ENCODE measurements at regions not wholly inside any gene's neighbourhood (a gene's known extent, or its start where the extent isn't known, plus 50 kb on each side); places are given as distances from the start of the nearest gene placed in this dataset.

- no peak for TF ChIP-seq CHD4 (IDR thresholded peaks at IDR 0.05; ENCODE audit: borderline replicate concordance)
Observed at GRCh38 chr12:92257261-92257660, 111.6 kb upstream of the BTG1 start (continued).

DNA sequence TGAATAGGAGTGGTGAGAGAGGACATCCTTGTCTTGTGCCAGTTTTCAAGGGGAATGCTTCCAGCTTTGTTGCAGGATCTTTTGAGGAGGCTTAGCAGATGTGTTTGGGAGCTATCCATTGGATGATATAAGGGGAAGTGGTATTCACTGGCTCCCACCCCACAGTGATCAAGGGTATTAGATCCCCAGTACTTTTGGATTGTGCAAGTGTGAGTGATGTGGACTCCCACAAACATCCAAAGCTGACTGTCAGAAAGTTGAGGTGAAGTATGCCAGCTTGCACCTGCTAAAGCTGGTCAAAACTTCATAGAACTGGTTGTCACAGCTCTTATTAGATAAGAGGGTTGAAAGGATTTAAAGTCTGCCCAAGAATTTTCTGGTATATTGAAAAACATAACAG is 110.1 kb upstream of the BTG1 start:
- ChIA-PET POLR2A (interaction anchor here (1.1 kb wide), 1 partner anchor 110 kb away, joined by 3 read pairs; the partner anchor contains the start of gene BTG1), CTCF (interaction anchor here (1.3 kb wide), 1 partner anchor 9 kb away, joined by 3 read pairs; no protein-coding TSS in a partner anchor)
- DNase-seq (ENCODE audit: low read depth in 1 of 2, low spot score in 1 of 2): no peak
- H3K9me3 ChIP-seq: no peaks in the 10 kb centered on the region
- no peak overlapping the region for H3K4me2 ChIP-seq
- H3K4me1 ChIP-seq: no peaks in the 10 kb centered on the region
- no peak for ATAC-seq
- no peak overlapping the region for H3K4me3 ChIP-seq
- FAIRE-seq: no peak
- TF ChIP-seq HDAC2 (IDR thresholded peaks at IDR 0.05) (no peak), CHD2 (IDR thresholded peaks at IDR 0.05; ENCODE audit: low read length, partially characterized antibody) (no peak), PHF8 (IDR thresholded peaks at IDR 0.05; ENCODE audit: borderline replicate concordance, low read depth) (no peak), RARB (CRISPR knock-in tag; IDR thresholded peaks at IDR 0.05) (no peak), SREBF2 (IDR thresholded peaks at IDR 0.05) (no peak), ZNF302 (CRISPR knock-in tag; IDR thresholded peaks at IDR 0.05) (no peak), RCOR1 (IDR thresholded peaks at IDR 0.05; ENCODE audit: low read depth, low read length) (no peak), ELK1 (IDR thresholded peaks at IDR 0.05; ENCODE audit: low read depth, low read length) (no peak), POLR2AphosphoS2 (conservative IDR thresholded peaks at IDR 0.05; ENCODE audit: low read length) (no peak), CBX8 (IDR thresholded peaks at IDR 0.05) (no peak), CBX2 (IDR thresholded peaks at IDR 0.05; ENCODE audit: borderline replicate concordance, low read depth) (no peak), RFX5 (IDR thresholded peaks at IDR 0.05) (no peak), JUN (IDR thresholded peaks at IDR 0.05) (no peak)
- TF ChIP-seq, protein P1, sequence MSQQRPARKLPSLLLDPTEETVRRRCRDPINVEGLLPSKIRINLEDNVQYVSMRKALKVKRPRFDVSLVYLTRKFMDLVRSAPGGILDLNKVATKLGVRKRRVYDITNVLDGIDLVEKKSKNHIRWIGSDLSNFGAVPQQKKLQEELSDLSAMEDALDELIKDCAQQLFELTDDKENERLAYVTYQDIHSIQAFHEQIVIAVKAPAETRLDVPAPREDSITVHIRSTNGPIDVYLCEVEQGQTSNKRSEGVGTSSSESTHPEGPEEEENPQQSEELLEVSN (IDR thresholded peaks at IDR 0.05; ENCODE audit: borderline replicate concordance, low read depth): no peak
- TF ChIP-seq, protein P2, sequence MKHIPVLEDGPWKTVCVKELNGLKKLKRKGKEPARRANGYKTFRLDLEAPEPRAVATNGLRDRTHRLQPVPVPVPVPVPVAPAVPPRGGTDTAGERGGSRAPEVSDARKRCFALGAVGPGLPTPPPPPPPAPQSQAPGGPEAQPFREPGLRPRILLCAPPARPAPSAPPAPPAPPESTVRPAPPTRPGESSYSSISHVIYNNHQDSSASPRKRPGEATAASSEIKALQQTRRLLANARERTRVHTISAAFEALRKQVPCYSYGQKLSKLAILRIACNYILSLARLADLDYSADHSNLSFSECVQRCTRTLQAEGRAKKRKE (CRISPR knock-in tag; IDR thresholded peaks at IDR 0.05; ENCODE audit: low read depth): no peak
- TF ChIP-seq, protein P3, sequence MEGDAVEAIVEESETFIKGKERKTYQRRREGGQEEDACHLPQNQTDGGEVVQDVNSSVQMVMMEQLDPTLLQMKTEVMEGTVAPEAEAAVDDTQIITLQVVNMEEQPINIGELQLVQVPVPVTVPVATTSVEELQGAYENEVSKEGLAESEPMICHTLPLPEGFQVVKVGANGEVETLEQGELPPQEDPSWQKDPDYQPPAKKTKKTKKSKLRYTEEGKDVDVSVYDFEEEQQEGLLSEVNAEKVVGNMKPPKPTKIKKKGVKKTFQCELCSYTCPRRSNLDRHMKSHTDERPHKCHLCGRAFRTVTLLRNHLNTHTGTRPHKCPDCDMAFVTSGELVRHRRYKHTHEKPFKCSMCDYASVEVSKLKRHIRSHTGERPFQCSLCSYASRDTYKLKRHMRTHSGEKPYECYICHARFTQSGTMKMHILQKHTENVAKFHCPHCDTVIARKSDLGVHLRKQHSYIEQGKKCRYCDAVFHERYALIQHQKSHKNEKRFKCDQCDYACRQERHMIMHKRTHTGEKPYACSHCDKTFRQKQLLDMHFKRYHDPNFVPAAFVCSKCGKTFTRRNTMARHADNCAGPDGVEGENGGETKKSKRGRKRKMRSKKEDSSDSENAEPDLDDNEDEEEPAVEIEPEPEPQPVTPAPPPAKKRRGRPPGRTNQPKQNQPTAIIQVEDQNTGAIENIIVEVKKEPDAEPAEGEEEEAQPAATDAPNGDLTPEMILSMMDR (IDR thresholded peaks at IDR 0.05): no peak
- no peak overlapping the region for H3K27ac ChIP-seq

GRCh38 chr12:92253301-92253700 is 107.7 kb upstream of the BTG1 start:
- POLR2A ChIA-PET: no interaction called here
- ATAC-seq: no peak
- TF ChIP-seq SMC3 (IDR thresholded peaks at IDR 0.05): no peak
- no peak for TF ChIP-seq FOSB (CRISPR knock-in tag; IDR thresholded peaks at IDR 0.05)
- TF ChIP-seq CHD4 (IDR thresholded peaks at IDR 0.05; ENCODE audit: borderline replicate concordance): no peak
- no peak for TF ChIP-seq POLR2A (IDR thresholded peaks at IDR 0.05; ENCODE audit: low read length)
- no peak for TF ChIP-seq TFCP2L1 (CRISPR knock-in tag; IDR thresholded peaks at IDR 0.05)
- TF ChIP-seq HDAC2 (IDR thresholded peaks at IDR 0.05): no peak
- TF ChIP-seq, protein P4, sequence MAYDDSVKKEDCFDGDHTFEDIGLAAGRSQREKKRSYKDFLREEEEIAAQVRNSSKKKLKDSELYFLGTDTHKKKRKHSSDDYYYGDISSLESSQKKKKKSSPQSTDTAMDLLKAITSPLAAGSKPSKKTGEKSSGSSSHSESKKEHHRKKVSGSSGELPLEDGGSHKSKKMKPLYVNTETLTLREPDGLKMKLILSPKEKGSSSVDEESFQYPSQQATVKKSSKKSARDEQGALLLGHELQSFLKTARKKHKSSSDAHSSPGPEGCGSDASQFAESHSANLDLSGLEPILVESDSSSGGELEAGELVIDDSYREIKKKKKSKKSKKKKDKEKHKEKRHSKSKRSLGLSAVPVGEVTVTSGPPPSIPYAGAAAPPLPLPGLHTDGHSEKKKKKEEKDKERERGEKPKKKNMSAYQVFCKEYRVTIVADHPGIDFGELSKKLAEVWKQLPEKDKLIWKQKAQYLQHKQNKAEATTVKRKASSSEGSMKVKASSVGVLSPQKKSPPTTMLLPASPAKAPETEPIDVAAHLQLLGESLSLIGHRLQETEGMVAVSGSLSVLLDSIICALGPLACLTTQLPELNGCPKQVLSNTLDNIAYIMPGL (CRISPR knock-in tag; IDR thresholded peaks at IDR 0.05; ENCODE audit: borderline replicate concordance): no peak
- TF ChIP-seq, protein P1 (IDR thresholded peaks at IDR 0.05; ENCODE audit: borderline replicate concordance, low read depth): no peak
- TF ChIP-seq, protein P2 (CRISPR knock-in tag; IDR thresholded peaks at IDR 0.05; ENCODE audit: low read depth): no peak
- TF ChIP-seq EHF (CRISPR knock-in tag; IDR thresholded peaks at IDR 0.05): no peak
- TF ChIP-seq, protein P5, sequence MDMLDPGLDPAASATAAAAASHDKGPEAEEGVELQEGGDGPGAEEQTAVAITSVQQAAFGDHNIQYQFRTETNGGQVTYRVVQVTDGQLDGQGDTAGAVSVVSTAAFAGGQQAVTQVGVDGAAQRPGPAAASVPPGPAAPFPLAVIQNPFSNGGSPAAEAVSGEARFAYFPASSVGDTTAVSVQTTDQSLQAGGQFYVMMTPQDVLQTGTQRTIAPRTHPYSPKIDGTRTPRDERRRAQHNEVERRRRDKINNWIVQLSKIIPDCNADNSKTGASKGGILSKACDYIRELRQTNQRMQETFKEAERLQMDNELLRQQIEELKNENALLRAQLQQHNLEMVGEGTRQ (IDR thresholded peaks at IDR 0.05): no peak
- TF ChIP-seq ZFP36 (IDR thresholded peaks at IDR 0.05; ENCODE audit: borderline replicate concordance, partially characterized antibody): no peak
- TF ChIP-seq PHF8 (IDR thresholded peaks at IDR 0.05; ENCODE audit: borderline replicate concordance, low read depth): no peak
- TF ChIP-seq HEYL (CRISPR knock-in tag; IDR thresholded peaks at IDR 0.05): no peak

More at GRCh38 chr12:92253301-92253700, 107.7 kb upstream of the BTG1 start:
- CTCF ChIA-PET: interaction anchor here (1.7 kb wide), 1 partner anchor 10 kb away, joined by 5 read pairs; no protein-coding TSS in a partner anchor
- Histone ChIP-seq H3K27ac (no peak overlapping the region), H3K4me2 (no peak overlapping the region), H3K4me3 (no peak overlapping the region), H3K4me1 (no peaks in the 10 kb centered on the region), H3K9me3 (no peaks in the 10 kb centered on the region)
- no peak for FAIRE-seq
- no peak for DNase-seq (ENCODE audit: low read depth in 1 of 2, low spot score in 1 of 2)

Measured in A549 (cell line).